ENCODE measurements at regions not wholly inside any gene's neighbourhood (a gene's known extent, or its start where the extent isn't known, plus 50 kb on each side); places are given as distances from the start of the nearest gene placed in this dataset.
"Not testable (repeated sequence)": the region's sequence is repeated elsewhere in the genome, so short reads cannot be mapped to it uniquely, and the experiment has no call there.

DNA sequence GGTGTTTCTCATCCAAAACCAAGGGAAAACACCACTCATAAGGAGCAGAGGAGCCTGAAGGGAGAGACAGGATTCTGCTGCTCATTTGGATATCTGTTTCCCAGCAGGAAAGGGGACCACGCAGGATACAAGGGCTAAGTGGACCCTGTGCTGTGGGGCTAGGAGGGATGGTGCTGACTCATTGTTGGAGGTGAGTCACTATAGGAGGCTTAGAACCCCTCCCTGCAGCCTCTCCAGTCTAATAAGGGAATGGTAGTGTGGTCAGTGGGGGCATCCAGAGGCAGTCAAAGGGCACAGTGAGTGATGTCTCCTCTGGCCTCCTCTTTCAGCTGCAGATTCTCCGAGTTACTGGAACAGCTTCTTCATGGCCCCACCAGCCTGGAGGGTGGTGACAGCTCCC lies 442.3 kb downstream of the TUBA3C start:
- ATAC-seq (no peak), DNase-seq (no peak)
- Histone ChIP-seq H3K27ac (no peak overlapping the region), H3K4me1 (no peaks in the 10 kb centered on the region), H3K9me3 (no peaks in the 10 kb centered on the region), H3K27me3 (no peaks in the 10 kb centered on the region), H3K4me3 (no peak overlapping the region), H3K36me3 (replicated peaks in 1 of 2; ENCODE audit: insufficient read depth in 1 of 2, low read depth in 2 of 2) (no peaks in the 10 kb centered on the region)
- WGBS, 2 donors: 47 to 54% methylated on average over 2 of the region's 2 CpGs
- no peak for TF ChIP-seq POLR2A (IDR thresholded peaks at IDR 0.05)
- TF ChIP-seq, protein P1, sequence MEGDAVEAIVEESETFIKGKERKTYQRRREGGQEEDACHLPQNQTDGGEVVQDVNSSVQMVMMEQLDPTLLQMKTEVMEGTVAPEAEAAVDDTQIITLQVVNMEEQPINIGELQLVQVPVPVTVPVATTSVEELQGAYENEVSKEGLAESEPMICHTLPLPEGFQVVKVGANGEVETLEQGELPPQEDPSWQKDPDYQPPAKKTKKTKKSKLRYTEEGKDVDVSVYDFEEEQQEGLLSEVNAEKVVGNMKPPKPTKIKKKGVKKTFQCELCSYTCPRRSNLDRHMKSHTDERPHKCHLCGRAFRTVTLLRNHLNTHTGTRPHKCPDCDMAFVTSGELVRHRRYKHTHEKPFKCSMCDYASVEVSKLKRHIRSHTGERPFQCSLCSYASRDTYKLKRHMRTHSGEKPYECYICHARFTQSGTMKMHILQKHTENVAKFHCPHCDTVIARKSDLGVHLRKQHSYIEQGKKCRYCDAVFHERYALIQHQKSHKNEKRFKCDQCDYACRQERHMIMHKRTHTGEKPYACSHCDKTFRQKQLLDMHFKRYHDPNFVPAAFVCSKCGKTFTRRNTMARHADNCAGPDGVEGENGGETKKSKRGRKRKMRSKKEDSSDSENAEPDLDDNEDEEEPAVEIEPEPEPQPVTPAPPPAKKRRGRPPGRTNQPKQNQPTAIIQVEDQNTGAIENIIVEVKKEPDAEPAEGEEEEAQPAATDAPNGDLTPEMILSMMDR (IDR thresholded peaks at IDR 0.05): no peak
- intact Hi-C loops (cut with DNase I): no loop called here

DNA sequence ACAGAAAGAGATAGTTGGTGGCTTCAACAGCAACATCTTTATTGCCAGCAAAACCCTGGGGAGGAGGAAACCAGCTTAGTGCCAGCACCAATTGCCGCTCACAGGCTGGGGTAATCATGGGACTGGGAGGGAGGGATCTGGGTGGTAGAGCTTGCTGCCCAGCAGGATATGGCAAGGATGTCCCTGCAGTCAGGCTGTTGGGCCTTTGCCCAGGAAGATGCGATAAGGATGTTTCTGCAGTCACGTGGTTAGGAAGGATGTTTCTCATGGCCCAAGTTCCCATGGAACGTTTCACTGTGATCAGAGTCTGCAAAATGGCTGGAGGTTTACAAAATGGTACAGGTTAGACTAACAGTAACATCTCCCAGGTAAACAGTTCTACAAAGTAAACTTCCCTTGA lies 443.5 kb downstream of the TUBA3C start:
- H3K9me3 ChIP-seq; H3K4me3 ChIP-seq; DNase-seq; ATAC-seq; H3K4me1 ChIP-seq; H3K27ac ChIP-seq; H3K36me3 ChIP-seq (replicated peaks in 1 of 2; ENCODE audit: insufficient read depth in 1 of 2, low read depth in 2 of 2); H3K27me3 ChIP-seq; intact Hi-C loops (cut with DNase I): not testable (repeated sequence)
- whole genome bisulfite sequencing, 2 donors: 37 to 48% methylated on average over 4 of the region's 4 CpGs

DNA sequence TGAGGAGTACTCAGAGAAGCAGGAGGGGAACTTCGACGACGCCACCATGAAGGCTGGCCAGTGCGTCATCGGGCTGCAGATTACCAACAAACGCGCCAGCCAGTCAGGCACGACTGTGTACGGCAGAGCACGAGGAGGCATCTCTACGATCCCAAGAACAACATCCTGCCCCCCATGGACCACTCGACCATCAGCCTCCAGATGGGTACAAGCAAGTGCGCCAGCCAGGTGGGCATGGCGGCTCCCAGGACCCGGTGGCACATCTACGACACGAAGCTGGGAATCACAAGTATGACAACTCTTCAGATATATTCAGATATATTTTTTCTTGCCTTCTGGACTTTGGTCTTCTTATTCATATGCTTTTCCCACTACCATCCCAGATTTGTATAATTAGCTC lies 454.5 kb downstream of the TUBA3C start:
- 78 to 89% methylated on average over 16 to 17 of the region's 17 CpGs for WGBS, 2 donors
- intact Hi-C loops (cut with DNase I): not testable (repeated sequence)

DNA sequence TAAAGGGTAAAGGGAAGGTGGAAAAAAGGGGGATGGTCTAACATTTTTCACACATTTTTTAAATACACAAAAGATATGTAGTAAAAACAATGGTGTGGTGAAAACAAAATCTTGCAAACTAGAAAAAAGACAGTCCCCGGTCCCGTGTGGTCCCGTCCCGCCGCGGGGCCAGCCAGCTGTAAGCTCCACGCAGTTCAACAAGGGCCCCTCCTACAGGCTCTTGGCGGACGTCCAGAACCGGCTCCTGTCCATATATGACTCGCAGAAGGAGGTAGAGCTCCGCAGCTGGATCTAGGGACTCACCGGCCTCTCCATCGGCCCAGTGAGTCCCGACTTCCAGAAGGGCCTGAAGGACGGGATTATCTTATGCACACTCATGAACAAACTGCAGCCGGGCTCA lies 455.1 kb downstream of the TUBA3C start:
- H3K4me1 ChIP-seq; H3K4me3 ChIP-seq; intact Hi-C loops (cut with DNase I); DNase-seq; ATAC-seq; H3K27me3 ChIP-seq; H3K36me3 ChIP-seq (replicated peaks in 1 of 2; ENCODE audit: insufficient read depth in 1 of 2, low read depth in 2 of 2); H3K27ac ChIP-seq; H3K9me3 ChIP-seq: not testable (repeated sequence)
- 76 to 81% methylated on average over 16 to 17 of the region's 17 CpGs for WGBS, 2 donors

More for the DNA sequence above, 454.5 kb downstream of the TUBA3C start:
- H3K4me1 ChIP-seq; H3K36me3 ChIP-seq (replicated peaks in 1 of 2; ENCODE audit: insufficient read depth in 1 of 2, low read depth in 2 of 2); H3K9me3 ChIP-seq; H3K27ac ChIP-seq; DNase-seq; ATAC-seq; H3K27me3 ChIP-seq; H3K4me3 ChIP-seq: not testable (repeated sequence)

DNA sequence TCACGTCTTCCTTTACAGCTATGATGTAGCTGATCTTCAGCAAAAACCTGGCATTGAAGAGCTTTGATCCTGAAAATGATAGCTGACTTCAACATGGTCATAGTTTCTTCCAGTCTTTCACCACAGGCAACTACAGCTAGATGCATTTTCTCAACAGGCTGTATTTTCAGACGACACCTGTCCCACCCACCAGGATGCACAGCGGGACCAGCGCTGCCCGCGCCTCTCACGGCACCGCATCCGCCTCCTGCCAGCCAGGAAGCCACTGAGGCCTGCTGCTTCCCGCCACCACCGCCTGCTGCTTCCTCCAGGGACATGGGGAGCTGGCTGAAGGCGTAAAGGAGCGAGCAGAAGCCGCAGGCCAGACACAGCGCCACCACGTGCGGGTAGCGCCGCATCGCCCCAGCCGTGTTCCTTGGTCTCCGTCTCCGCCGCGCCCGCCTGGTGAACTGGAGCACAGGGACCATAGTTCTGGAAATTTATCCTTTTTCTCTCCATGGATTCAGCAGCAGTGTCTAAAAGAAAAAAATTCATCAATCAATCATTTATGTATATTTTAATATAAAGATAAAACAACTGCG lies 456.3 kb downstream of the TUBA3C start:
- H3K4me3 ChIP-seq; H3K9me3 ChIP-seq; DNase-seq; ATAC-seq; intact Hi-C loops (cut with DNase I); H3K36me3 ChIP-seq (replicated peaks in 1 of 2; ENCODE audit: insufficient read depth in 1 of 2, low read depth in 2 of 2); H3K27me3 ChIP-seq; H3K27ac ChIP-seq; H3K4me1 ChIP-seq: not testable (repeated sequence)
- 35 to 67% methylated on average over 4 to 8 of the region's 27 CpGs for WGBS, 2 donors

DNA sequence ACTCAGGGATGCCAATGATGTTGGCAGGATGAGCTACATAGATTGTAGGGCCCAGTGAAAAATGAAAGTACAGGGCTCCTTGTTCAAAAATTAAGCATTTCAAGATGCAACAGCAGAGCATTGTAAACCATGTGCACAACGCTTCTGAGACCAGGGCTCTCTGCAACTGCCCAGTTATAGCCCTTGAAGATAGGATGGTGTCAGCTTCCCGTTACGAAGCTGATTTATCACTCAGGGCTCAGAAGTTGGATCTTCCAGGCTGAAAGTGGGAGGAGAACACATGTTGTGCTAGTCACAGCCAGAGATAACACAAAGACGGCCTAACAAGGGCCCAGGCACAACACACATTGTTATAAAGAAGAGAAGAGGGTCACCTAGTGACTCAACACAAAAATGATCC lies 466.7 kb downstream of the TUBA3C start:
- intact Hi-C loops (cut with DNase I): no loop called here
- H3K36me3 ChIP-seq (replicated peaks in 1 of 2; ENCODE audit: insufficient read depth in 1 of 2, low read depth in 2 of 2): no peaks in the 10 kb centered on the region
- 21 to 35% methylated on average over 4 of the region's 4 CpGs for WGBS, 2 donors
- ATAC-seq: no peak
- H3K27ac ChIP-seq: no peak overlapping the region
- no peaks in the 10 kb centered on the region for H3K4me1 ChIP-seq
- TF ChIP-seq, protein P1 (IDR thresholded peaks at IDR 0.05): no peak
- TF ChIP-seq POLR2A (IDR thresholded peaks at IDR 0.05): no peak
- DNase-seq: no peak
- H3K4me3 ChIP-seq: no peak overlapping the region
- no peaks in the 10 kb centered on the region for H3K27me3 ChIP-seq
- no peaks in the 10 kb centered on the region for H3K9me3 ChIP-seq

DNA sequence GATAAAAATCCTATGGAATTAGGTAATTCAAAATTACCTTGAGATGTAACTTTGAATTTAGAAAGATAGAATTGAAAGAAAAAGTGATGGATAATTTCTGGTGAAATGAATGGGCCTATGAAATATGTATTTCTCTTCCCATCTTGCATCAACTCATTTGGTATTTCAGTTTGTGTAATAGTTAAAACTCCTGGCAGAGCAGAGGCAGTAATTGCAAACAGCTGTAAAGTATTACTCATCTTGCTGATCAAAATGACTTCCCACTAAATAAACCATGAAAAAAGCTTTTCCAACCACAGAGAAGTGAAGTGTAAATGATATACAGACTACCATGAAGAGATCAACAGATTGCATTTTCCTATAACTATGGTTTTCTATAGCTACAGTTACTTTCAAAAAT lies 471.0 kb downstream of the TUBA3C start:
- ATAC-seq; H3K36me3 ChIP-seq (replicated peaks in 1 of 2; ENCODE audit: insufficient read depth in 1 of 2, low read depth in 2 of 2): not testable (repeated sequence)

More for the DNA sequence above, 471.0 kb downstream of the TUBA3C start:
- DNase-seq; H3K27me3 ChIP-seq; H3K4me1 ChIP-seq; H3K27ac ChIP-seq; H3K9me3 ChIP-seq; intact Hi-C loops (cut with DNase I); H3K4me3 ChIP-seq: not testable (repeated sequence)
